HG03025 (cell line): ENCODE measurements at regions not wholly inside any gene's neighbourhood (a gene's known extent, or its start where the extent isn't known, plus 50 kb on each side); places are given as distances from the start of the nearest gene placed in this dataset.
"Not testable (repeated sequence)": the region's sequence is repeated elsewhere in the genome, so short reads cannot be mapped to it uniquely, and the experiment has no call there.

Source experiments
- ATAC-seq: cut with Tn5 transposase; IDR thresholded peaks from one replicate; pipeline ENCODE4 v1.9.1; 2021; ENCODE audit warnings: mild to moderate bottlenecking, moderate library complexity; ENCODE audit not compliant: unreplicated experiment, low FRiP score

DNA sequence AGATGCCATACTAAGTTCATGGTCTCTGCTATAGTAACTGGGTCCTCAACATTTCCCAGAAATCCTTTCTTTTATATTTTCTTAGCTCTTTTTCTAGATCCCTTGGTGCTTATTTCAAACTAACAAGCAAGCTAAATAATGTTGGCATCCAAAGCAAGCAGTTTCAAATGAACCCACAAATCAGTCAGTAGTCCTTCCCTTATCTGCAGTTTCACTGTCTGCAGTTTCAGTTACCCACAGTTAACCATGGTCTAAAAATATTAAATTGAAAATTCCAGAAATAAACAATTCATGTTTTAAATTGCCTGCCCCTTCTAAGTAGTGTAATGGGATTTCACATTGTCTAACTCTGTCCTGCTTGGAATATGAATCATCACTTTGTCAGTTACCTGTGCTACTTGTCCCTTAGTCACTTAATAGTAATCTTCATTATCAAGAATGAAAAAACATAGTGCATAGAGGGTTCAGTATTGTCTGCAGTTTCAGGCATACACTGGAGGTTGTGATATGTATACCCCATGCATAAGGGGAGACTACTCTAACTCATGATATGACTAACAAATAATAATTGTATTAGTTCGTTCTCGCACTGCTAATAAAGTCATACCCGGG lies 633.7 kb downstream of the MECOM start:
- no peak for ATAC-seq

GRCh38 chr3:169028716-169029115 lies 634.8 kb downstream of the MECOM start:
- no peak for ATAC-seq

DNA sequence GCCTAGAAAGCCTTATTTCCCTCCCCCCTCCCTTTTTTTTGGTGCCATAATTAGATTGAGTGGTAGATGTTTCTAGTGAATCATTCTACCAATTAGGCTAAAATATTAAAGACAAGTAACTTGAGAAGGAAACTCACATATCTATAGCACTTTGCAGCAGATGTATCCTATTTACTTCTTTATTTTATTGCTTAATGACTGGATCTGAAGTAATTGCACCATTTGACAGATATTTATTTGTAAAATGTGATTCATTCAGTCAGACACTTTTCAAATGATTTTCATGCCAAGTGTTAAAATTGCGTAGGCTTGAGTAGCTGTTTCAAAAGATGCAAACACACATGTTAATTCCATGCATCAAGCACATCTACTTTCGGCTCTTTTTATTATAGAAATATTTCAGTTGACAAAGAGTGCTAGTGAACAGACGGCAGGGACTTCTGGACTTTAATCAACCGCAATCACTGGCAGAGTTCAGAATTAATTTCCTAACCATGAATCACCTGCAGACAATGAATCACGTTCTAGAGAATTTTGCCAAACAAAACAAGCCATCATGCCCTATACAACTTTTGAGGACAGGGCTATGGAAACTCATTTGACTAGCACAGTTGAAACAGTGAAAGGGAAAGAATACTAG lies 636.8 kb downstream of the MECOM start:
- ATAC-seq, result no peak

- no peak for ATAC-seq
Observed at GRCh38 chr3:169022457-169022856, 641.1 kb downstream of the MECOM start.

DNA sequence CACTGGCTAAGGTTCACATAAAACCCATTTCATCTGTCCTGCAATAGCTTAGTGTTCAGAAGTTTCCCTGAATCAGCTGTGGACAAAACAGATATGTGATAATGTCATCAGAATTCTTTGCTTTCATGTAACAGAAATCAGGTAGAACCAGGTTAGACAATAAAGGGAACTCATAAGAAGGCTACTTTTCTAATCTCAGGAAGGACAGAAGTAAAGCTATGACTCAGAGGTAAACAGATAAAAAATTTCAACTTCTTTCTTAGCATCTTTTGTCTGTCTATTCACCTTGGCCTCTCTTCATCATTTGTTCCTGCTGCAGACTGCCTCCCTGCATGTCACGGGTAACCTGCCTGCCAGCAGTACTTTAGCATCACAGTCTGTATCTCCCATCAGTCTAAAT lies 643.1 kb downstream of the MECOM start:
- ATAC-seq, result no peak

GRCh38 chr3:169009453-169009852 lies 654.1 kb downstream of the MECOM start:
- no peak for ATAC-seq

DNA sequence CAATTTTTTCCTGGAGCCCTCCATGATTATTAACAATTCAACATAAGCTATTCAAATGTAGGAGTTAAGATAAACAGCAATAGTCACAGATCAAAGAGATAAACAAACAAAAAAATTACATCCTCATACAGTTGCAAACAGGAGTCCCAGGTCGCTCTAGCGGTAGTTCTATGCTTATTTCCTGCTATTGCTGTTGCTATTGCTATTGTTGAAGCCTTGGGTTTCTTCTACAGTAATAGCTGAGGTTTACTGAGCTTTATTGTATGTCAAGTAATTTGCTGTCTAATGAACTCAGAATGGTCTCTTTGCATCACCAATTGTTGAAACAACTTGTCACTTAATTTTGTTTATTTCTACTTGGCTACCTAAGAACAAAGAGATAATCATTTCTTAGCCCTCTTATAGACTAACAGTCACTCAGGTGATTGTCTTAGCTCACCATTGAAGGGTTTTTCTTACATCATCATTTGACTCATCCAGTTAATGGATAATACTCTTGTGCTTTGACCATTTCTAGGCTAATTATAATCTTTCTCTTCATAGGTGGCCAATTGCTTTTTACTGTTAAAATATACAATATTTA lies 654.6 kb downstream of the MECOM start:
- no peak for ATAC-seq

DNA sequence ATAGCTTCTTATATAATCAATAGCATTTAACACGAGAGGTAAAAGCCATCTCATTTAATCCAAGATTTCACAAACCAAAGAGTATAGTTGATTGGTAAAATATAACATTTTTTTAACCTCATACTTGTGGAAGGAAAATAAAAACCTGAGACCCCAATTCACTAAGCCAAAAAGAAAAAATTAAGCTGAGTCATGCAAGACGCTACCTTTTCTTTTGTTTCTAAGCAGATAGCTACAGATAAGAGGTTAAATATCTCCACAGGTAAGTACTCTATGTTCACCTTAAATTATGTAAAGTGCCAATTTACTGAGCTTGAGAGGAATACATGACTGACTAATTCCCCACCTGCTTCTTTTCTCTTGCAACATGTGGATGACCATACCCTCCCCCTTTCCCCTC lies 656.4 kb downstream of the MECOM start:
- ATAC-seq, result no peak

DNA sequence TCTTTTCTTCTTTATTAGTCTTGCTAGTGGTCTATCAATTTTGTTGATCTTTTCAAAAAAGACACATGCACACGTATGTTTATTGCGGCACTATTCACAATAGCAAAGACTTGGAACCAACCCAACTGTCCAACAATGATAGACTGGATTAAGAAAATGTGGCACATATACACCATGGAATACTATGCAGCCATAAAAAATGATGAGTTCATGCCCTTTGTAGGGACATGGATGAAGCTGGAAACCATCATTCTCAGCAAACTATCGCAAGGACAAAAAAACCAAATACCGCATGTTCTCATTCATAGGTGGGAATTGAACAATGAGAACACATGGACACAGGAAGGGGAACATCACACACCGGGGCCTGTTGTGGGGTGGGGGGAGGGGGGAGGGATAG lies 657.1 kb downstream of the MECOM start:
- ATAC-seq, result not testable (repeated sequence)

DNA sequence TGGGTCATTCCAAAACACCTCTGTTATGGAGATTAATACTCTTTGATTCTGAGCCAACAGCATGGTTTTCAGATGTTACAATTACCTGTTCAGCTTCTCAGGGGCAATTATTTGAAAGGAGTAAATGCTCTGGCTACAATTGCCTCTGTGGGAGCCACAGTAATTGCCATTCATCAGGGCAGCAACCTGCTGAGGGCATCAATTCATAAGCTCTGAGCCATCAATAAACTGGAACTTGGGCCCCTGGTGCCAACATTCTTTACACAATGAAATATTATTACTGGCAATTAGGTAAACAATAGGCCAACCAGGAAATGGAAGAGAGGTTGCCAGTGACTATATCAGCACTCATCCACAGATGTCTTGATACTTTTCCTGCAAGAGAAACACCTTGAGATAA lies 660.8 kb downstream of the MECOM start:
- no peak for ATAC-seq

DNA sequence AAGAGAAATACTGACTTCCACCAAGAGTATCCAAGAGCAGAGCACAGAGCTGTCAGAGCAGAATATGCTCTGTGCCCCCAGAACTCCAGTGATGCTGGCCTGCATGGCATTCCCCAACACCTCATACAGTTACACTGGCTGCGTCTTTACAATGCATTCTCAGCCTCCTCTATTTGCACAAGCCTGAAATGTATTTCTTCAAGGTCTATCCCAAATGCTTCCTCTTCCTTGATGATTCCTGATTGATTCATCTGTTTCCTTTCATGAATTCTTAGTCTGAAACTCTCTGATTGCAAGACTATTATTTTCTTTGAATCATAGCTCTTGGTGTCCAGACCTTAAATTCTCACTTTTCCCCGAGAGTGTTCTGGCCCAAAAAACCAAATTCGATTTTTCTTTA lies 664.7 kb downstream of the MECOM start:
- no peak for ATAC-seq

GRCh38 chr3:168997488-168997887 lies 666.0 kb downstream of the MECOM start:
- no peak for ATAC-seq

DNA sequence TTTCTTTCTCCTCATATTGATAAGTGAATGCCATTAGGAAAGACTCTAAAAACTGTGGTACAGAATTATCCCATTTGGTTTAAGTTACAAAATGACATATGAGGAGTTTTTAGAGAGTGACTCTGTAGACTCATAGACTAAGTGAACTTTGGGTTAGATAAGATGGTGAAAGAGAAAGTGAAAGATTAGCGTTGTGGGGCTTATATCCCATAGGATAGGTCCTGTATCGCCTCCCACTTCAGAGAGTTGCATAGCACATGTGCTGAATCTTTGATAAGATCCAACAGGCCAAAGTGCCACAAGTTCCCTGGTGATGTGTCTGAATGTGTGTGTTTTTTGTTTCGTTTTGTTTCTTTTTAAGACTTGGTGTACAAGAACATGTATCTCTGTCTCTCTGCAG lies 666.9 kb downstream of the MECOM start:
- ATAC-seq, result no peak

DNA sequence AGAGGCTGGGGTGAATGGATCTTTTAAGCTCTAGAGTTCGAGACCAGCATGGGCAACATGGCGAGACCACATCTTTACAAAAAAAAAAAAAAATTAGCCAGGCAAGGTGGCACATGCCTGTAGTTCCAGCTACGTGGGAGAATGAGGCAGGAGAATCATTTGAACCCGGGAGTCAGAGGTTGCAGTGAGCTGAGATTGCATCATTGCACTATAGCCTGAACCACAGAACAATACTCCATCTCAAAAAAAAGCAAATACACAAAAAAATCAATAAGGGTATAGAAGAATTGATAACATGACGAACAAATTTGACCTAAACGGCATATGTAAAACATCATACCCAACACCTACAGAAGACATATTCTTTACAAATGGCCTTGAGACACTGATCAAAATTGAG lies 668.4 kb downstream of the MECOM start:
- ATAC-seq, result no peak

DNA sequence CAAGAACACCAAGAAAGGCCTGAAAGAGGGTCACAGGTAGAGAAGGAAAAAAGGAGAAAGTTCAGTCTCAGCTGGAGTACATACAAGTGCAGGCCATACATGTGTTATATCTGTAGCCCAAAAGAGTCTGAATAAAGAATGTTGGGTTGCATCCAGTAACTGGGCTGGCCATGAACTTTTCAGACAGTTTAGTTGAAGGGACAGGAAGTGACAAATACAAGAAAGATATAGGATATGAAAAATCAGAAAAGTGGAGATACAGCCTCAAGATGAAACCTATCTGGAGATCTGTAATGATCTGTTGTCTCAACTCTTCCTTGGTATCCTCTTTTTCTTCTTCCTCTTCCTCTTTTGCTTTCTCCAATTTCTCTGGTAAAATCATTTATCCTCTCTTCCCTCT lies 671.7 kb downstream of the MECOM start:
- ATAC-seq, result no peak

DNA sequence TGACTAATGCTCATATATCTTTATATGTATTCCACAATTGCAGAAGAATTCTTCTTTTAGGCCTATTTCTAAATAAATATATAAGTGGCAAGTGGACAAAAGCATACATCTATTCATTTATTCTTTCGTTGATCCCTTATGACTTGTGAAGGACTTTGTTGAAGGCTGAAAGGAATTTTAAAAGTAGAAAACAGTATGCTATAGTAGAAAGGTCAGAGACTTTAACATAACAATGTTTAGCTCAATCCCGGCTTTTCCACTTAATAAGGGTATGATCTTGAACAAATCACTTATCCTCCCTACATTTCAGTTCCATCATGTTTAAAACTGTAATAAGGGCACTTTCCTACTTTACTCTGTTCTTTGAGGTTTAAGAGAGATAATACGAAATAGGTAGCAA lies 672.9 kb downstream of the MECOM start:
- ATAC-seq, result no peak

DNA sequence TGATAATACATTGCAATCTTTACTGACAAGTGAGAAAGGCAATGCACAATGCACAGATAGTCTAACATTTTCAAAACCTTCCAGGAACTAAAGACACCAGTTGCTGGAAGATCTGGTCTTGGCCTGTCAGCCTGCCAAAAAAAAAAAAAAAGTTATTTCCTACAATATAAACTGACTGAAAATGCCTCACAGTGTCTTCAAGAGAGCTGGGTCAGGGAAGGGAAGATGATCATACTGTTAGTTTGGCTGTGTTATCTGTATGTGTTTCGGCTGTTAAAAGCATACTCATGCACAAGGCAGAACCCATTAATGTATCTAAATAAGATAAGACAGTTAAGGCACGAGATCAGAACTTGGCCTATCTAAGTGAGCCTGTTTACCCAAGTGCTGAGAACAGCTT lies 673.4 kb downstream of the MECOM start:
- ATAC-seq, result no peak

DNA sequence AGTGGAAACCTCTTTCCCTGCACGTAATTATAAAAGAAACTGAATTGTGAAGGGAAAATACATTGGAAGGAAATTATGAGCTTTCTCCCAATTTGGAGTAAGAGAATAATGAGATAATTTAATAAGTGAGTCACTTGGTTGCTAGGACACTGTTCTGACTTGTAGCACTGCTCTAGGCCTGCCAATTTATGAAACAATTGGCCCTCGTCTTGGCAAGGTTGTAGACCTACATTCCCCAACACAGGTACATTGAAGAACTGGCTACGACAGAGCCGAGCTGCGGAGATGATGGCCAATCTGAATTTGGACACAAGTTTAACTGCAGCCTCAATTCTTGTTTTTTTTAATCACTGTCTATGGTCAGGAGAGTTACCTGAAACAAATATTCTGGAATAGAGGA lies 674.1 kb downstream of the MECOM start:
- ATAC-seq, result no peak

DNA sequence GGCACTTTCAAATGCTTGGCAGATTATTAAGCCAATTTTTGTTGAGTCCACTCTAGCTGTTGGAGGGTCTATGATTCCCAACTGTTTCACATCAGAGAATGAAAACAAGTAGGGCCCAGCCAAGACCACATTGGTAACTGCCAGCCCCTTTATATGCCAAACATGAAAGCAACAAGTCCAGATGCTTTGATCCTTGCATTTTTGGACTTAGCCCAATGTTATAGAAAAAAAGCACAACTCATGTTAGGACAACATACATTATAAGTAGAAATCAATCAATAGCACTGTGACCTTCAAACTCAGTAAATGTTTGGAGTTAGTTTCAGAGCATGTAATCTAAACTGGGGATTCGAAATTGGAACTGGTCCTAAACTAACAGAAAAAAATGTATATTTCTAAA lies 674.7 kb downstream of the MECOM start:
- no peak for ATAC-seq

DNA sequence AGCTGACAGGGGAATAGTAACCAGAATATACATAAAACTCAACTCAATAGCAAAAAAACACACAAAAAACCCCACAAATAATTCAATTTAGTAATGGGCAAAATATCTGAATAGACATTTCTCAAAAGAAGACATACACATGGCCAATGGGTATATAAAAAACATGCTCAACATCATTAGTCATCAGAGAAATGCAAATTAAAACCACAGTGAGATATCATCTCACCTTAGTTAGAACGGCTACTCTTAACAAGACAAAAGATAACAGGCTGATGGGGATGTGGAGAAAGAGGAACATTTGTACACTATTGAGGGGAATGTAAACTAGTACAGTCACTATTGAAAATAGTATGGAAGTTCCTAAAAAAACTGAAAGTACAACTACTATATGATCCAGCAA lies 678.6 kb downstream of the MECOM start:
- no peak for ATAC-seq

DNA sequence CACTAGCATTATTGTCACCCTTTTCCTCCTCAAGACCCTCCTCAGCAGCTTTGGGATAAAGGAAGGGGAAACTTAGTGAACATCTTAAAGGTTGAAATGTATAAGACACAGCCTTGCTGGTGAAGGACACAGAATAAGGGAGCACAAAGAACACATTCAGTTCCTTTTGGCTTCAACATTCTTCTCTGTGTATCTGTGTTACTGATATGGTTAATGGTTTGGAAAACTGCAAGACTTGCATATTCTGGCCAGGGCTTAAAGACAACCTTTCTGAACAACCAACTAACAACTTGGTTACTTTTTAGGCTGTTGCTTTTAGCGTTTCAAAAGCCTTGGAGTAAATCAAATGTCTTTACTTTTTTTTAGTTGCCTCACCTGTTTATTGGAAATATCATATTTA lies 680.5 kb downstream of the MECOM start:
- no peak for ATAC-seq

DNA sequence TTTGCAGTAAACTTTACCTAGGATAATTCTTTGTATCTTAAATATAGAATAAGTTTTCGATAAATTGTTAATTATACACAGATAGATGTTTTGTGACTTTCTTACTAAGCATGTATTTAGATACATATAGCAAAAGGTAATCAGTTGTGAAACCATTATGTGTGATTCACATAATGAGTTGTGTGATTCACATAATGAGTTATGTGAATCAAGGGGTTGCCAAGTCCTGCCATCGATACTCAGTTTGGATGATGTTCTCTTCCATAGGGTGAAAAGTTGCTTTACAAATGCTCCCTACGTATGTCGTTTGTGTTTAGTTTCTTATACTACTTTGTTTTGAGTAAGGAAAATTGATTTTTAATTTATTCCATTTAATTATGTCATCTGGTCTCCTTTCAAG lies 682.1 kb downstream of the MECOM start:
- ATAC-seq, result no peak
